ENCODE measurements at regions not wholly inside any gene's neighbourhood (a gene's known extent, or its start where the extent isn't known, plus 50 kb on each side); places are given as distances from the start of the nearest gene placed in this dataset.

DNA sequence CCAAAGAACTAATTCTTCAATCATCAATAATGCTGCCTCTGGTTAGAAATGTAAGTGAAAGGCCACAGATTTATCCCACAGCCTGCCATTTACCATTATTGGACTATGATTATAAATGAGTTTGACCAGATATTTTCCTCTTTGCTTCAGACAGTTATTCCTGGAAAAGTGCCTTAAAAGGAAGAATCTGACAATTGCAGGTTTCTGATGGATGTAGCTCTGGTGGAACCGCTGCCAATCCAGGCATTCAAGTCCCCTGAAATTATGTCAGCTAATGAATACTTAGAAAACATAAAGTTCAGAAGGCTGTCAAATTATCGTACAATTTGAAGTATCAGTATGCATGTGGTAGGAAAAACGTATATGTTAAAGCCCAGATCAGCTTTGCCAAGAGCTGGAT is 78.2 kb upstream of the NR4A3 start:
- Histone ChIP-seq H3K9me3 (no peaks in the 10 kb centered on the region), H3K4me3 (no peak overlapping the region), H3K27ac (no peak overlapping the region), H3K36me3 (no peaks in the 10 kb centered on the region), H3K4me1 (no peaks in the 10 kb centered on the region), H3K27me3 (no peaks in the 10 kb centered on the region)
- DNase-seq (no peak), ATAC-seq (ENCODE audit: low FRiP score in 2 of 2) (no peak)
- TF ChIP-seq, protein P1, sequence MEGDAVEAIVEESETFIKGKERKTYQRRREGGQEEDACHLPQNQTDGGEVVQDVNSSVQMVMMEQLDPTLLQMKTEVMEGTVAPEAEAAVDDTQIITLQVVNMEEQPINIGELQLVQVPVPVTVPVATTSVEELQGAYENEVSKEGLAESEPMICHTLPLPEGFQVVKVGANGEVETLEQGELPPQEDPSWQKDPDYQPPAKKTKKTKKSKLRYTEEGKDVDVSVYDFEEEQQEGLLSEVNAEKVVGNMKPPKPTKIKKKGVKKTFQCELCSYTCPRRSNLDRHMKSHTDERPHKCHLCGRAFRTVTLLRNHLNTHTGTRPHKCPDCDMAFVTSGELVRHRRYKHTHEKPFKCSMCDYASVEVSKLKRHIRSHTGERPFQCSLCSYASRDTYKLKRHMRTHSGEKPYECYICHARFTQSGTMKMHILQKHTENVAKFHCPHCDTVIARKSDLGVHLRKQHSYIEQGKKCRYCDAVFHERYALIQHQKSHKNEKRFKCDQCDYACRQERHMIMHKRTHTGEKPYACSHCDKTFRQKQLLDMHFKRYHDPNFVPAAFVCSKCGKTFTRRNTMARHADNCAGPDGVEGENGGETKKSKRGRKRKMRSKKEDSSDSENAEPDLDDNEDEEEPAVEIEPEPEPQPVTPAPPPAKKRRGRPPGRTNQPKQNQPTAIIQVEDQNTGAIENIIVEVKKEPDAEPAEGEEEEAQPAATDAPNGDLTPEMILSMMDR (IDR thresholded peaks at IDR 0.05) = no peak
- TF ChIP-seq POLR2A (IDR thresholded peaks at IDR 0.05) (no peak), EP300 (IDR thresholded peaks at IDR 0.05) (no peak), POLR2AphosphoS5 (IDR thresholded peaks at IDR 0.05) (no peak)
- 87 to 91% methylated on average over 3 of the region's 3 CpGs for WGBS, 2 donors

- no peaks in the 10 kb centered on the region for H3K27me3 ChIP-seq
- TF ChIP-seq, protein P1 (IDR thresholded peaks at IDR 0.05) = no peak
- TF ChIP-seq POLR2A (IDR thresholded peaks at IDR 0.05) (no peak), POLR2AphosphoS5 (IDR thresholded peaks at IDR 0.05) (no peak), EP300 (IDR thresholded peaks at IDR 0.05) (no peak)
- no peaks in the 10 kb centered on the region for H3K36me3 ChIP-seq
- WGBS, 2 donors = 77 to 86% methylated on average over 1 of the region's 1 CpG
- DNase-seq (no peak), ATAC-seq (ENCODE audit: low FRiP score in 2 of 2) (no peak)
- H3K4me3 ChIP-seq = no peak overlapping the region
- H3K4me1 ChIP-seq = no peaks in the 10 kb centered on the region
- no peak overlapping the region for H3K27ac ChIP-seq
- no peaks in the 10 kb centered on the region for H3K9me3 ChIP-seq
Measured at GRCh38 chr9:99744132-99744531, 77.6 kb upstream of the NR4A3 start.

DNA sequence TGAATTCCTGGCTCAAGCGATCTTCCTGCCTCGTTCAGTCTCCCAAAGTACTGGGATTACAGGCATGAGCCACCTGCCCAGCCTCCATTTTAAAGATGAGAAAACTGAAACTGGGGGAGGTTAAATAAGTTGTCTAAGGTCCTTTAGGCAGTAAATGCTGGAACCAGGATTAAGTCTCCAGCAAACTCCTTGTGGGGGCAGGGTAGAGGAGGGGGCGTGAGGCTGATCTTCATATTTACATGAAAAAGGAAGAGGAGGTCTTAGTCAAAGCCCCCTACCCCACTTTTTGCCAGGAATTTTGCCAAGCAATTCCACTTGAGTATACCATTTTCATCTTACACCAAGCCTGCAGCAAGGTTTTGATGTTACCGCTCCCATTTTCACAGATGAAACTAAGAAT is 76.6 kb upstream of the NR4A3 start:
- Histone ChIP-seq H3K27me3 (no peaks in the 10 kb centered on the region), H3K36me3 (no peaks in the 10 kb centered on the region), H3K9me3 (no peaks in the 10 kb centered on the region), H3K4me3 (no peak overlapping the region), H3K4me1 (no peaks in the 10 kb centered on the region), H3K27ac (no peak overlapping the region)
- DNase-seq (no peak), ATAC-seq (ENCODE audit: low FRiP score in 2 of 2) (no peak)
- TF ChIP-seq POLR2AphosphoS5 (IDR thresholded peaks at IDR 0.05) = no peak
- no peak for TF ChIP-seq EP300 (IDR thresholded peaks at IDR 0.05)
- TF ChIP-seq, protein P1 (IDR thresholded peaks at IDR 0.05) = no peak
- no peak for TF ChIP-seq POLR2A (IDR thresholded peaks at IDR 0.05)
- 84 to 95% methylated on average over 4 of the region's 4 CpGs for WGBS, 2 donors

- no peak overlapping the region for H3K4me3 ChIP-seq
- 95 to 100% methylated on average over 1 of the region's 1 CpG for WGBS, 2 donors
- H3K9me3 ChIP-seq = no peaks in the 10 kb centered on the region
- no peak for DNase-seq
- no peaks in the 10 kb centered on the region for H3K27me3 ChIP-seq
- no peak overlapping the region for H3K27ac ChIP-seq
- H3K36me3 ChIP-seq = no peaks in the 10 kb centered on the region
- H3K4me1 ChIP-seq = no peaks in the 10 kb centered on the region
- ATAC-seq (ENCODE audit: low FRiP score in 2 of 2) = no peak
- TF ChIP-seq POLR2A (IDR thresholded peaks at IDR 0.05) (no peak), POLR2AphosphoS5 (IDR thresholded peaks at IDR 0.05) (no peak), EP300 (IDR thresholded peaks at IDR 0.05) (no peak)
- TF ChIP-seq, protein P1 (IDR thresholded peaks at IDR 0.05) = no peak
Measured at GRCh38 chr9:99746406-99746805, 75.3 kb upstream of the NR4A3 start.

GRCh38 chr9:99748266-99748665 is 73.4 kb upstream of the NR4A3 start:
- TF ChIP-seq EP300 (IDR thresholded peaks at IDR 0.05) (no peak), POLR2A (IDR thresholded peaks at IDR 0.05) (no peak), POLR2AphosphoS5 (IDR thresholded peaks at IDR 0.05) (no peak)
- TF ChIP-seq, protein P1 (IDR thresholded peaks at IDR 0.05) = no peak
- H3K27ac ChIP-seq = no peak overlapping the region
- no peaks in the 10 kb centered on the region for H3K27me3 ChIP-seq
- ATAC-seq (ENCODE audit: low FRiP score in 2 of 2) (no peak), DNase-seq (no peak)
- H3K36me3 ChIP-seq = no peaks in the 10 kb centered on the region
- H3K4me3 ChIP-seq = no peak overlapping the region
- H3K9me3 ChIP-seq = no peaks in the 10 kb centered on the region
- H3K4me1 ChIP-seq = no peaks in the 10 kb centered on the region

Data from upper lobe of left lung (tissue), 6 donors.